ENCODE measurements at regions not wholly inside any gene's neighbourhood (a gene's known extent, or its start where the extent isn't known, plus 50 kb on each side); places are given as distances from the start of the nearest gene placed in this dataset.

GRCh38 chr9:82675605-82676004 is 387.3 kb downstream of the RASEF start:
- H3K4me3 ChIP-seq (replicated peaks in 1 of 2; ENCODE audit: low read depth in 2 of 2, low read length in 2 of 2): no peak overlapping the region
- TF ChIP-seq CTCF (IDR thresholded peaks at IDR 0.05; ENCODE audit: low read depth, low read length): no peak
- DNase-seq (ENCODE audit: low read depth in 2 of 2): no peak

GRCh38 chr9:82677086-82677485 is 385.9 kb downstream of the RASEF start:
- DNase-seq (ENCODE audit: low read depth in 2 of 2): no peak
- no peak for TF ChIP-seq CTCF (IDR thresholded peaks at IDR 0.05; ENCODE audit: low read depth, low read length)
- H3K4me3 ChIP-seq (replicated peaks in 1 of 2; ENCODE audit: low read depth in 2 of 2, low read length in 2 of 2): no peak overlapping the region

GRCh38 chr9:82679472-82679871 is 383.5 kb downstream of the RASEF start:
- DNase-seq (ENCODE audit: low read depth in 2 of 2): no peak
- no peak overlapping the region for H3K4me3 ChIP-seq (replicated peaks in 1 of 2; ENCODE audit: low read depth in 2 of 2, low read length in 2 of 2)
- TF ChIP-seq CTCF (IDR thresholded peaks at IDR 0.05; ENCODE audit: low read depth, low read length): no peak

- DNase-seq (ENCODE audit: low read depth in 2 of 2): no peak
- no peak overlapping the region for H3K4me3 ChIP-seq (replicated peaks in 1 of 2; ENCODE audit: low read depth in 2 of 2, low read length in 2 of 2)
- TF ChIP-seq CTCF (IDR thresholded peaks at IDR 0.05; ENCODE audit: low read depth, low read length): no peak
Observed at GRCh38 chr9:82680179-82680935, 382.6 kb downstream of the RASEF start.

GRCh38 chr9:82681809-82682208 is 381.1 kb downstream of the RASEF start:
- TF ChIP-seq CTCF (IDR thresholded peaks at IDR 0.05; ENCODE audit: low read depth, low read length): no peak

GRCh38 chr9:82682431-82682830 is 380.5 kb downstream of the RASEF start:
- TF ChIP-seq CTCF (IDR thresholded peaks at IDR 0.05; ENCODE audit: low read depth, low read length): no peak
- no peak for DNase-seq (ENCODE audit: low read depth in 2 of 2)
- no peak overlapping the region for H3K4me3 ChIP-seq (replicated peaks in 1 of 2; ENCODE audit: low read depth in 2 of 2, low read length in 2 of 2)

More at GRCh38 chr9:82681809-82682208, 381.1 kb downstream of the RASEF start:
- DNase-seq (ENCODE audit: low read depth in 2 of 2): no peak
- no peak overlapping the region for H3K4me3 ChIP-seq (replicated peaks in 1 of 2; ENCODE audit: low read depth in 2 of 2, low read length in 2 of 2)

GRCh38 chr9:82695704-82696103 is 367.2 kb downstream of the RASEF start:
- no peak overlapping the region for H3K4me3 ChIP-seq (replicated peaks in 1 of 2; ENCODE audit: low read depth in 2 of 2, low read length in 2 of 2)
- TF ChIP-seq CTCF (IDR thresholded peaks at IDR 0.05; ENCODE audit: low read depth, low read length): no peak
- no peak for DNase-seq (ENCODE audit: low read depth in 2 of 2)

All from cardiac fibroblast (primary cell).